HG02610 (cell line): ENCODE measurements at regions not wholly inside any gene's neighbourhood (a gene's known extent, or its start where the extent isn't known, plus 50 kb on each side); places are given as distances from the start of the nearest gene placed in this dataset.

Source experiments
- ATAC-seq: cut with Tn5 transposase; IDR thresholded peaks from one replicate; pipeline ENCODE4 v1.9.1; 2021; ENCODE audit warnings: mild to moderate bottlenecking, moderate library complexity; ENCODE audit not compliant: unreplicated experiment

GRCh38 chr2:33782395-33783230 is 183.5 kb upstream of the FAM98A start:
- ATAC-seq = no peak

GRCh38 chr2:33777786-33778185 is 178.7 kb upstream of the FAM98A start:
- ATAC-seq = no peak

- ATAC-seq = no peak
Observed at GRCh38 chr2:33775306-33775705, 176.2 kb upstream of the FAM98A start.

GRCh38 chr2:33770023-33770422 is 170.9 kb upstream of the FAM98A start:
- ATAC-seq = no peak

GRCh38 chr2:33766175-33766574 is 167.1 kb upstream of the FAM98A start:
- no peak for ATAC-seq

GRCh38 chr2:33765122-33765521 is 166.0 kb upstream of the FAM98A start:
- no peak for ATAC-seq

GRCh38 chr2:33764551-33764950 is 165.5 kb upstream of the FAM98A start:
- ATAC-seq = no peak

GRCh38 chr2:33763671-33764310 is 164.7 kb upstream of the FAM98A start:
- no peak for ATAC-seq

- no peak for ATAC-seq
Observed at GRCh38 chr2:33762636-33763035, 163.5 kb upstream of the FAM98A start.

GRCh38 chr2:33746208-33746800 is 147.2 kb upstream of the FAM98A start:
- no peak for ATAC-seq

- ATAC-seq = no peak
Observed at GRCh38 chr2:33735096-33735495, 136.0 kb upstream of the FAM98A start.

GRCh38 chr2:33730804-33731203 is 131.7 kb upstream of the FAM98A start:
- no peak for ATAC-seq

GRCh38 chr2:33730193-33730592 is 131.1 kb upstream of the FAM98A start:
- no peak for ATAC-seq

GRCh38 chr2:33729353-33729752 is 130.3 kb upstream of the FAM98A start:
- no peak for ATAC-seq

- no peak for ATAC-seq
Observed at GRCh38 chr2:33728106-33728505, 129.0 kb upstream of the FAM98A start.

GRCh38 chr2:33727361-33728032 is 128.4 kb upstream of the FAM98A start:
- no peak for ATAC-seq

GRCh38 chr2:33726415-33726814 is 127.3 kb upstream of the FAM98A start:
- ATAC-seq = no peak

GRCh38 chr2:33723329-33723728 is 124.2 kb upstream of the FAM98A start:
- no peak for ATAC-seq

- no peak for ATAC-seq
Observed at GRCh38 chr2:33719067-33719466, 120.0 kb upstream of the FAM98A start.

GRCh38 chr2:33712674-33713073 is 113.6 kb upstream of the FAM98A start:
- ATAC-seq = no peak

- ATAC-seq = no peak
Observed at GRCh38 chr2:33709951-33710350, 110.9 kb upstream of the FAM98A start.

- no peak for ATAC-seq
Observed at GRCh38 chr2:33707312-33707711, 108.2 kb upstream of the FAM98A start.
